Duodenal mucosa (tissue), 2 donors: ENCODE measurements at regions not wholly inside any gene's neighbourhood (a gene's known extent, or its start where the extent isn't known, plus 50 kb on each side); places are given as distances from the start of the nearest gene placed in this dataset.

Experiments used
- H3K27ac ChIP-seq: one replicate; pipeline ENCODE4 v1.7.0; 2013; ENCODE audit warnings: low read depth, low read length
- H3K27me3 ChIP-seq, 2 donors: one replicate each; pipeline ENCODE4 v1.7.0; 2013; ENCODE audit warnings: low read length in 2 of 2, control low read depth in 1 of 2; ENCODE audit not compliant: insufficient read depth in 2 of 2, control insufficient read depth in 1 of 2
- H3K36me3 ChIP-seq, 2 donors: one replicate each; pipeline ENCODE4 v1.7.0; 2013; ENCODE audit warnings: low read length in 2 of 2, control low read depth in 1 of 2; ENCODE audit not compliant: insufficient read depth in 2 of 2, control insufficient read depth in 1 of 2
- H3K4me1 ChIP-seq, 2 donors: one replicate each; pipeline ENCODE4 v1.7.0; 2013; ENCODE audit warnings: low read length in 2 of 2, control low read depth in 1 of 2; ENCODE audit not compliant: insufficient read depth in 2 of 2, control insufficient read depth in 1 of 2
- H3K4me3 ChIP-seq, 2 donors: one replicate each; pipeline ENCODE4 v1.7.0; 2013; ENCODE audit warnings: low read length in 2 of 2, low read depth in 1 of 2
- H3K9ac ChIP-seq, 2 donors: one replicate each; pipeline ENCODE4 v1.7.0; 2013; ENCODE audit warnings: low read length in 2 of 2, low read depth in 1 of 2
- H3K9me3 ChIP-seq, 2 donors: one replicate each; pipeline ENCODE4 v1.7.0; 2013; ENCODE audit warnings: low read length in 2 of 2, control low read depth in 1 of 2; ENCODE audit not compliant: control insufficient read depth in 1 of 2

GRCh38 chr7:51665045-51665780, 348.6 kb upstream of the COBL start:
- no peaks in the 10 kb centered on the region for H3K9me3 ChIP-seq
- H3K36me3 ChIP-seq, result no peaks in the 10 kb centered on the region
- H3K4me3 ChIP-seq, result no peak overlapping the region
- H3K9ac ChIP-seq, result no peak overlapping the region
- H3K27ac ChIP-seq, result no peak overlapping the region
- no peaks in the 10 kb centered on the region for H3K27me3 ChIP-seq
- no peaks in the 10 kb centered on the region for H3K4me1 ChIP-seq

DNA sequence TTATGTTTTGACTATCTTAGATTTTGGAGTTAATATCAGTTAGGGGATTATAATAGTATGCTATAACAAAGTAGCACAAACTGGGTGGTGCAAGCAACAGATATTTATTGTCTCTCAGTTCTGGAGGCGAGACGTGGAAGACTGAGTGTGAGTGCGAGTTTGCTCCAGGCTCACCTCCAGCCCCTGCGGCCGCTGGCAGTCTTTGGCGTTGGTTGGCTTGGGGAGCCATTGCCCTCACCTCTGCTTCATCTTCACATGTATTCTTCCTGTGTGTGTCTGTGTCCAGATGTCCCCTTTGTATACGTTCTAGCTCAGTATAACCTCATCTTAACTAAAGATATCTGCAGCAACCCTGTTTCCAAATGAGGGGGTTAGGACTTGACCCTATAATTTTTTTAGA, 343.9 kb upstream of the COBL start:
- Histone ChIP-seq H3K9me3 (no peaks in the 10 kb centered on the region), H3K27ac (no peak overlapping the region)

GRCh38 chr7:51658684-51659083, 342.1 kb upstream of the COBL start:
- Histone ChIP-seq H3K27me3 (no peaks in the 10 kb centered on the region), H3K9me3 (no peaks in the 10 kb centered on the region), H3K36me3 (no peaks in the 10 kb centered on the region), H3K4me1 (no peaks in the 10 kb centered on the region), H3K9ac (no peak overlapping the region), H3K4me3 (no peak overlapping the region), H3K27ac (no peak overlapping the region)

More for the DNA sequence above, 343.9 kb upstream of the COBL start:
- H3K4me3 ChIP-seq, result no peak overlapping the region
- H3K27me3 ChIP-seq, result no peaks in the 10 kb centered on the region
- no peaks in the 10 kb centered on the region for H3K4me1 ChIP-seq
- H3K9ac ChIP-seq, result no peak overlapping the region
- H3K36me3 ChIP-seq, result no peaks in the 10 kb centered on the region

GRCh38 chr7:51647931-51648351, 331.3 kb upstream of the COBL start:
- peak overlapping the region in 1 of 2 donors; percentile 5 for H3K4me3 ChIP-seq
- no peak overlapping the region for H3K9ac ChIP-seq
- no peaks in the 10 kb centered on the region for H3K36me3 ChIP-seq
- H3K9me3 ChIP-seq, result no peaks in the 10 kb centered on the region
- H3K27ac ChIP-seq, result no peak overlapping the region
- H3K4me1 ChIP-seq, result peaks cover 13 to 17% of the 10 kb centered on the region in 2 donors
- no peaks in the 10 kb centered on the region for H3K27me3 ChIP-seq

GRCh38 chr7:51647486-51647885, 330.9 kb upstream of the COBL start:
- Histone ChIP-seq H3K27me3 (no peaks in the 10 kb centered on the region), H3K36me3 (no peaks in the 10 kb centered on the region), H3K27ac (no peak overlapping the region), H3K4me3 (peak overlapping the region in 1 of 2 donors; percentile 5), H3K4me1 (peaks cover 13 to 17% of the 10 kb centered on the region in 2 donors), H3K9ac (no peak overlapping the region), H3K9me3 (no peaks in the 10 kb centered on the region)

DNA sequence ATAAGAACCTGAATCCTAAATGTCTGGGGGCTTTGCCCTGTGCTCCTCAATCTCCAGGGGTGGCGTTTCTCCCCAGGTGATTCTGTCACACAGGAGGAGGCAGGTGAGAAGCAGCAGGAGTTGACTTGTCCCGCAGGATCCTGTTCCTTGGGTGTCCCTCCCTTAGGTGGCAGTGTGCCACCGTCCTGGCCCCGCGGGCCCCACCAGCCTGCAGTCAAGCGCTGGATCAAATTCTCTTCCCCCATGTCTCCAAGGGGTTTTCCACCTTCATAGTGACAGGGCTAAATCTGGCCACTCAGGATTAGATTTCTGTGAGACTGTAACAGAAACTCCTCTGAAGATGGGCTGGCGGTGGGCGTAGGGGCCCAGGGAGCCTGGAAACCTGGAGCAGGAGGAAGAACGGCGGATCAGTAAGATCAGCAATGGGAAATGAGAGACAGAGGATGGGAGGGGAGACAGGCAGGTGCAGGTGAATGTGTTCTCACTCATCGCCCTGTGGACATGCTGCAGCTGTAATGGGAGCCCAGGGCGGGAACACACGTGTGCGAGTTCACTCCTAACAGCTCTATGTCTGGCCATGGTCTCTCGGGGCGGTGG, 329.2 kb upstream of the COBL start:
- Histone ChIP-seq H3K27ac (no peak overlapping the region), H3K36me3 (no peaks in the 10 kb centered on the region), H3K27me3 (no peaks in the 10 kb centered on the region), H3K9me3 (no peaks in the 10 kb centered on the region), H3K9ac (no peak overlapping the region), H3K4me3 (no peak overlapping the region), H3K4me1 (peaks cover 20% of the 10 kb centered on the region in 2 donors)

DNA sequence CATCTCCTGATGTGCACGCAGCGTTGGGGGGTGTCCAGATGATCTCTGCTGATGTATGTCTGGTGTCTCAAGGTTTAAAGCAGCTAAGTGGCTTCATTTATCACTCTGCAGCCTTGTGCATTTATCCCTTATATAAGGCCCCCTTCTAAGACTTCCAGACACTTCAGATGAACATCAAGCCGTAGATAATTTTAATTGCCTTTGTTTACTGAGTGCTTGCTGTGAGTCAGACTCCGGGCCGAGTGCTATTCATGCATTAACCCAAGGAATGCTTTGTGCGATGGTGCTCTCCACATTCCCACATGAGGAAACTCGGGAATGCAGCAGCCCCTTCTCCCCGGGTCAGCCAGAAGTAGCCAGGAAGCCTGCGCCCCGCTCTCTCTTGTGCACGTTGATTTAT, 328.6 kb upstream of the COBL start:
- no peaks in the 10 kb centered on the region for H3K9me3 ChIP-seq
- H3K27ac ChIP-seq, result no peak overlapping the region
- H3K27me3 ChIP-seq, result no peaks in the 10 kb centered on the region
- H3K4me3 ChIP-seq, result no peak overlapping the region
- no peak overlapping the region for H3K9ac ChIP-seq
- peaks cover 24 to 26% of the 10 kb centered on the region in 2 donors for H3K4me1 ChIP-seq
- no peaks in the 10 kb centered on the region for H3K36me3 ChIP-seq

DNA sequence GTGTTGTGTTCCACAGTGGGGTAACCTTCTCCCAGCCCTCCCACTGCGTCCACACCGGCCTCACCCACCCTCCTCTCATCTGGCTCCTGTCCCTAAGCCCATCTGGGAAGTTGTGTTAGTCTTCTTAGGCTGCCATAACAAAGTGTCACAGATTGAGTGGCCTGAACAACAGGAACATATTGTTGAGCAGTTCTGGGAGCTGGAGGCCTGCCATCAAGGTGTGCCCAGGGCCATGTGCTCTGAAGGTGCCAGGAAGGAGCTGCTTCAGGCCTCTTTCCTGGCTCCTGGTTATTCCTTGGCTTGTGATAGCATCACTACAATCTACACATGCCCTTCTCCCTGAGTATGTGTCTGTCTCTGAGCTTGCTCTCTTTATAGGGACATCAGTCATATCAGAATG, 327.6 kb upstream of the COBL start:
- Histone ChIP-seq H3K9me3 (no peaks in the 10 kb centered on the region), H3K27me3 (no peaks in the 10 kb centered on the region), H3K9ac (no peak overlapping the region), H3K36me3 (no peaks in the 10 kb centered on the region), H3K4me3 (no peak overlapping the region), H3K27ac (no peak overlapping the region), H3K4me1 (peaks cover 24 to 27% of the 10 kb centered on the region in 2 donors)

DNA sequence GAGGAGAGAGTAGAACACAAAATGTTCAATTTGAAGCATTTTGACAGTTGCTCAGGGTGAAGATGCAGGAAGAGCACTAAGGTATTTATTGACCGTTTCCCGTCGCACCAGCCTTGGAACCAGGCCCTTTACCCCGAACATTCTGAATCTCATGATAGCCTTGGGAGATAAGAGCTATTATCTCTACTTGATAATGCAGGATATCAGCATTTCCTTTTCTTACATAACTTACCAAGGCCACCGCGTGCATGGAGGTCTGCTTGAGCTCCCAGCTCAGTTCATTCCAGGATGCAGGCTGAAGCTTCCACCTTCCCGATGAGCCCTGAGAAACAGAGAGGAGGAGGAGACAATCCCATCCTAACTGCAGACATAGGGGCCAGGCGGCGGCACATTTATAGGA, 324.2 kb upstream of the COBL start:
- no peaks in the 10 kb centered on the region for H3K36me3 ChIP-seq
- no peaks in the 10 kb centered on the region for H3K27me3 ChIP-seq
- H3K9ac ChIP-seq, result no peak overlapping the region
- H3K27ac ChIP-seq, result no peak overlapping the region
- peaks cover 14 to 19% of the 10 kb centered on the region in 2 donors for H3K4me1 ChIP-seq
- no peak overlapping the region for H3K4me3 ChIP-seq
- no peaks in the 10 kb centered on the region for H3K9me3 ChIP-seq

DNA sequence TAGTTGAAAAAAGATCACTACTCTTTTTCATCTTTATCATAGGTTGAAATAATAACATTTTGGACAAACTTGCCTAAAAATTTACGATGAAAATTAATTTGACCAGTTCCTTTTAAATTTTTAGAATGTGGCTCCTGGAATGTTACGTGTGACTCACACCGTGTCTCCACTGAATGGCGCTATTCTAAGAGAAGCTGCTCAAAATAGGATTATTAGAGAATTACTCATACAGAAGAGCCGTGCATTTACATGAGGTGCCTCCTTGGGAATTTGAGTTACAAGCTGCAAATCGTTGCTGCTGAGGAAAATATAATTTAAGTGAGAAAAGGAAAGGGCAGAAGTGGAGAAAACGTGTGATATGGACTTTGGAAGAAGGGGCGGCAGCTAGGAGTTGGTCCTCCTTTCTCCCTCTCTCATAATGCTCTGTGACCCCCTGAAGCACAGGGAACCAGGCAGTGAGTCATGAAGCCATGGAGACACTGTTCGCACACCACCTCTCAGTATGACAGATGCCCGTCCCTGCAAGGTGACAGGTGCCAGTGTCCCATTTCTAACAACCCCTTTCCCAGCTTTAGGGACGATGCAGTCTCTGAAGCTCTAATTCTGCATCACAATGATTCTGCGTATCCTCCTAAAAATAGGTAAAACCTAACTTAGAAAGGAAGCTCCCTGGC, 323.2 kb upstream of the COBL start:
- no peaks in the 10 kb centered on the region for H3K9me3 ChIP-seq
- no peak overlapping the region for H3K9ac ChIP-seq
- H3K4me1 ChIP-seq, result peaks cover 18 to 19% of the 10 kb centered on the region in 2 donors
- H3K27me3 ChIP-seq, result no peaks in the 10 kb centered on the region
- H3K36me3 ChIP-seq, result no peaks in the 10 kb centered on the region
- H3K27ac ChIP-seq, result no peak overlapping the region
- H3K4me3 ChIP-seq, result no peak overlapping the region
